ENCODE measurements at regions not wholly inside any gene's neighbourhood (a gene's known extent, or its start where the extent isn't known, plus 50 kb on each side); places are given as distances from the start of the nearest gene placed in this dataset.

DNA sequence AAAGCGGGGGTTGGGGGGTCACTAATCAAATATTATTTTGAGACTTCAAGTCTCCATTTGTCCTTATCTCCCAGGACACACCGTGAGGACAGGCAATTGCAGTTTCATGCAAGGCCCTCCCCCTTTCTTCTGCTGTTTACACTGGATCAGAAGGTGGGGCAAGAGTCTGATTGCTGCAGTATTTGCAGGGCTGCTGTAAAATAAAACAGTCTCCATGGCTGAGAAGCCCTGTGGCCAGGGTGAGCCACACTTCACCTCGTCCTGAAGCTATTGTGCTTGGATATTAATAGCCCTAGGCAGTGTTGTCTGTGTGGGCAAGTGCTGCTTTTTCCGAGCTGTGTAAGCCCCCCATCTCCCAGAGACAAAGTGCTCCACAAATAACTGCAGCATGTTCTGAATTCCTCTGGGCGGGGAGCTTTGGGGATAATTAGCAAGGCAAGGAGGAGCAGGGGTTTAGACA is 187.4 kb upstream of the NTF3 start:
- H3K9me3 Mint-ChIP-seq, result no peaks in the 10 kb centered on the region
- H3K36me3 Mint-ChIP-seq (ENCODE audit: low read depth), result no peaks in the 10 kb centered on the region
- no peak overlapping the region for H3K27ac Mint-ChIP-seq
- no peak overlapping the region for H3K4me3 Mint-ChIP-seq
- H3K27me3 Mint-ChIP-seq, result peaks cover 3% of the 10 kb centered on the region
- no peak for ATAC-seq (replicated peaks)
- H3K4me1 Mint-ChIP-seq, result no peaks in the 10 kb centered on the region

DNA sequence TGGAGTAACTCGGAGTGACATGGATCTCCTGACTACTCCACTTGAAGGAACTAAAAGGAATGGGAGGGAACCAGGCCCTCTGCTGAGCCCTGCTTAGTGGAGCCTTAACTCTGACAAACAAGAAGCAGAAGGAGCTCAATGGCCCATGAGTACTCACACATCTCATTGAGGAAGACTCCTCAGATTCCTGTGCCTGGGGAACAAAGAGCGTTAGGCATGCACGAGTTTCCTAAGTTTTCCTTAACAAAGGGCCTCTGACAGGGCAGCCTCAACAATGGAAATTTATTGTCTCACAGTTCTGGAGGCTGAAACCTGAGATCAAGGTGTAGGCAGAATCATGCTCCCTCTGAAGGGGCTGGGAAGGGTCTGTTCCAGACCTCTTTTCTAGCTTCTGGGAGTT is 185.7 kb upstream of the NTF3 start:
- no peak for ATAC-seq (replicated peaks)
- no peaks in the 10 kb centered on the region for H3K4me1 Mint-ChIP-seq
- no peak overlapping the region for H3K27ac Mint-ChIP-seq
- H3K4me3 Mint-ChIP-seq, result no peak overlapping the region
- peaks cover 1% of the 10 kb centered on the region for H3K27me3 Mint-ChIP-seq
- H3K36me3 Mint-ChIP-seq (ENCODE audit: low read depth), result no peaks in the 10 kb centered on the region
- no peaks in the 10 kb centered on the region for H3K9me3 Mint-ChIP-seq

- Mint-ChIP-seq H3K27ac (no peak overlapping the region), H3K4me1 (no peaks in the 10 kb centered on the region), H3K4me3 (no peak overlapping the region), H3K36me3 (ENCODE audit: low read depth) (no peaks in the 10 kb centered on the region), H3K9me3 (no peaks in the 10 kb centered on the region), H3K27me3 (peaks cover 3% of the 10 kb centered on the region)
- ATAC-seq (replicated peaks), result no peak
These were observed 184.8 kb upstream of the NTF3 start for GRCh38 chr12:5247144-5247543.

DNA sequence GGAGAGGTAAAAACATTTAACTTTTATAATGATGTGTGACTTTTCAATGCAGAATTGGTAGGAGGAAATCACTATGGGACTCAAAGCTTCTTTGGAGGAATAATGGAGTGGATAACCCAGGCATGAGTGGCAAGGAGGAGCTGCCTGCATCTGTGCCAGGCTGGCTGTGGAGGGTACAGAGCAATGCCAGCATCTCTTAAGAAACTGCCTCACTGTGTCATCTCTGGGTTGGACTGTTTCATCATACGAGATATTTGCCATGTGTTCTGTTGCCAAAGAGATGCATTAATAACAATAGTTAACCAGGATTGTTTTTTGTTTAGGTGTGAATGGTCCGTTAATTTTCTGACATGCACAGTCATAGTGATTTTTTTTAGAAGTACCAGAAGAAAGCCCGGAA is 183.7 kb upstream of the NTF3 start:
- Mint-ChIP-seq H3K27ac (no peak overlapping the region), H3K4me1 (no peaks in the 10 kb centered on the region), H3K9me3 (no peaks in the 10 kb centered on the region), H3K4me3 (no peak overlapping the region), H3K27me3 (peaks cover 3% of the 10 kb centered on the region), H3K36me3 (ENCODE audit: low read depth) (no peaks in the 10 kb centered on the region)
- ATAC-seq (replicated peaks), result no peak

DNA sequence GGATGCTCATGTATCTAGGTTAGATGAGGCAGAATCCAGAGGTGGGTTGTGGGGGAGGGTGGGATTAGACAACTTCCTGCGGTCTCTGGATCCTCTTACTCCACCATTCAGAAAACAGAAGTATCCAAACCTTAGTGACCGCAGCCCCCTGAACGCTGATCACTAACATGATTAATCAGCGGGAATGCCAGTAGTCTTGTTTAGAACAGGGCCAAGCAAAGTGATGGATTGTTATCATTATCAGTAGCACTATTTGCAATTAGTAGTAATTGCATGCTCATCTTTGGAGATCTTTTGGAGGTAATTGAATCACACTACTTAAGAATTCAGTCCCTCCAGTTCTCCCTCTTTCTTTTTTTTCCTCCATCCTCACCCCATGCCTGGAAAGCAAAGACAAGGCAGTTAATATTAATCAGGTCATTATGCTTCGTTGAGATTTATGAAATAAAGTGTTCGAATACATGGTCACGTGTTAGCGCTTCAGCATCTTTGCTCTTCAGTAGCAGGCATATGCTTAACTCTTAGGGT is 182.8 kb upstream of the NTF3 start:
- ATAC-seq (replicated peaks), result no peak
- Mint-ChIP-seq H3K9me3 (no peaks in the 10 kb centered on the region), H3K27me3 (peaks cover 3% of the 10 kb centered on the region), H3K4me1 (no peaks in the 10 kb centered on the region), H3K4me3 (no peak overlapping the region), H3K36me3 (ENCODE audit: low read depth) (no peaks in the 10 kb centered on the region), H3K27ac (no peak overlapping the region)

GRCh38 chr12:5251092-5251491 is 180.8 kb upstream of the NTF3 start:
- H3K27me3 Mint-ChIP-seq, result peaks cover 10% of the 10 kb centered on the region
- H3K9me3 Mint-ChIP-seq, result no peaks in the 10 kb centered on the region
- no peaks in the 10 kb centered on the region for H3K4me1 Mint-ChIP-seq
- no peak overlapping the region for H3K27ac Mint-ChIP-seq
- no peaks in the 10 kb centered on the region for H3K36me3 Mint-ChIP-seq (ENCODE audit: low read depth)
- no peak for ATAC-seq (replicated peaks)
- no peak overlapping the region for H3K4me3 Mint-ChIP-seq

- H3K4me3 Mint-ChIP-seq, result no peak overlapping the region
- H3K27ac Mint-ChIP-seq, result no peak overlapping the region
- no peaks in the 10 kb centered on the region for H3K9me3 Mint-ChIP-seq
- H3K27me3 Mint-ChIP-seq, result peaks cover 11% of the 10 kb centered on the region
- no peaks in the 10 kb centered on the region for H3K36me3 Mint-ChIP-seq (ENCODE audit: low read depth)
- no peaks in the 10 kb centered on the region for H3K4me1 Mint-ChIP-seq
- ATAC-seq (replicated peaks), result no peak
These were observed 180.1 kb upstream of the NTF3 start for GRCh38 chr12:5251786-5252185.

GRCh38 chr12:5254703-5255102 is 177.2 kb upstream of the NTF3 start:
- no peak for ATAC-seq (replicated peaks)
- Mint-ChIP-seq H3K4me3 (no peak overlapping the region), H3K27me3 (peaks cover 14% of the 10 kb centered on the region), H3K36me3 (ENCODE audit: low read depth) (no peaks in the 10 kb centered on the region), H3K27ac (no peak overlapping the region), H3K4me1 (no peaks in the 10 kb centered on the region), H3K9me3 (no peaks in the 10 kb centered on the region)

- Mint-ChIP-seq H3K27ac (no peak overlapping the region), H3K36me3 (ENCODE audit: low read depth) (no peaks in the 10 kb centered on the region), H3K27me3 (peaks cover 11% of the 10 kb centered on the region), H3K4me1 (no peaks in the 10 kb centered on the region), H3K9me3 (no peaks in the 10 kb centered on the region), H3K4me3 (no peak overlapping the region)
- ATAC-seq (replicated peaks), result no peak
These were observed 174.0 kb upstream of the NTF3 start for GRCh38 chr12:5257763-5258495.

- Mint-ChIP-seq H3K36me3 (ENCODE audit: low read depth) (no peaks in the 10 kb centered on the region), H3K4me3 (no peak overlapping the region), H3K27me3 (peaks cover 11% of the 10 kb centered on the region), H3K27ac (no peak overlapping the region), H3K9me3 (no peaks in the 10 kb centered on the region), H3K4me1 (no peaks in the 10 kb centered on the region)
- no peak for ATAC-seq (replicated peaks)
These were observed 173.4 kb upstream of the NTF3 start for GRCh38 chr12:5258498-5258897.

DNA sequence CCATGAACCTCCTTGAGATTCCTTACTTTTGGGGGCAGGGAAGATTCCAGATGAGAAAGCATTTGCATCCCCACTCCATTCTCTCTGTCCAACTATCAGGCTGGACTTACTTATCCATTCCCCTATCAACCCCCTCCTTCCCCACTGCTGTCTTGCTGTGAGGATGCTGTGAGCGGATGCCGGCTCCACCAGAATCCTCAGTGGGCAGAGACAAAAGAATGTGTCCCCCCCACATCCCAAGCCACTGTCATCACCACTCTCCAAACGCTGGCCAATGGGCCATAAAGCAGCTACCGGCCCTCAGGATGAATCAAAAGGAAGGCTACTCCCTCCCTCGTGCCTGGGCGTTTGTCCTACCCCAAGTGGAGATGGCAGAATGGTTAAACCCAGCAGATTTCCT is 173.0 kb upstream of the NTF3 start:
- H3K4me3 Mint-ChIP-seq, result no peak overlapping the region
- ATAC-seq (replicated peaks), result no peak
- H3K36me3 Mint-ChIP-seq (ENCODE audit: low read depth), result no peaks in the 10 kb centered on the region
- no peaks in the 10 kb centered on the region for H3K9me3 Mint-ChIP-seq
- peaks cover 11% of the 10 kb centered on the region for H3K27me3 Mint-ChIP-seq
- no peak overlapping the region for H3K27ac Mint-ChIP-seq
- H3K4me1 Mint-ChIP-seq, result no peaks in the 10 kb centered on the region

DNA sequence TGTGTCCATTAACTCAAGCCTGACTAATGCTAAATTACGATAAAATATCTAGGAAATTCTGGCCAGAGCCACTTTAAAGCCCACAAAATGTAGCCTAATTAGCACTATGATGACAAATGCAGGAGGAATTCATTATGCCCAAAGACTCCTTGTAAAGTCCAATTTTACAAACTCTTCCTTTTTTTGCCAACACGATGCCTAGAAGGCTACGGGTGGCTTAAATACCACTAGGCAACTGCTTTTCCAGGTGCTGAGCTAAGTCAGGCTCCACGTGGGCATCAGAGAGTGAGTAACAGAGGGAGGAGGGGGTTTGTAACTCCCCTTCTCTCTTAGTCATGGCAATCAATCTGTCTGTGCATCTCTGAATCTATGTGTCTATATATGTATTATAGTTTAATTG is 172.4 kb upstream of the NTF3 start:
- no peaks in the 10 kb centered on the region for H3K4me1 Mint-ChIP-seq
- H3K9me3 Mint-ChIP-seq, result no peaks in the 10 kb centered on the region
- no peak for ATAC-seq (replicated peaks)
- H3K27ac Mint-ChIP-seq, result no peak overlapping the region
- no peak overlapping the region for H3K4me3 Mint-ChIP-seq
- H3K27me3 Mint-ChIP-seq, result peaks cover 11% of the 10 kb centered on the region
- no peaks in the 10 kb centered on the region for H3K36me3 Mint-ChIP-seq (ENCODE audit: low read depth)

GRCh38 chr12:5260086-5260485 is 171.8 kb upstream of the NTF3 start:
- Mint-ChIP-seq H3K27me3 (peaks cover 11% of the 10 kb centered on the region), H3K27ac (no peak overlapping the region), H3K36me3 (ENCODE audit: low read depth) (no peaks in the 10 kb centered on the region), H3K4me3 (no peak overlapping the region), H3K4me1 (no peaks in the 10 kb centered on the region), H3K9me3 (no peaks in the 10 kb centered on the region)
- ATAC-seq (replicated peaks), result no peak

DNA sequence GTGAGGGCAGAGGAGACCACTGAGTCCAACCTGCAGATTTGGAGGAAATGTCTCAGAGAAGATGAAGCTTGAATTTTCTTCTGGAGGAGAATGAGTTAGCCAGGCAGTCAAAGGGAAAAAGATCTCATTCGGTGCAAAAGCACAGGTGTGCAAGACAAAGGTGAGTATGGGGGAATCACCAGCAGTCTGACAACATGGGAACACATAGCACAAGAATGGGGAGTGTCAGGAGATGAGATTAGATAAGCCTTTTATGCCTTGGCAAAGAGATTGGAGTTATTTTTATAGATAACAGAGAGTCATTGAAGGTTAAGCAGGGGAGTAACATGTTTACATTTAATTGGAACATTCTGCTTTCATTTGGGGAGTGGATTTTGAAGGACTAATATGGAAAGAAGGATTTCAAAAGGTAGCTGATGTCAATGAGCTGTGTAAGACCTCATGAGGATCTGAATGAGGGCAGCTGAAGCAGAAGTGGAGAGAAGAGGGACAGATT is 171.3 kb upstream of the NTF3 start:
- Mint-ChIP-seq H3K4me1 (no peaks in the 10 kb centered on the region), H3K27me3 (peaks cover 8% of the 10 kb centered on the region), H3K4me3 (no peak overlapping the region), H3K36me3 (ENCODE audit: low read depth) (no peaks in the 10 kb centered on the region), H3K27ac (no peak overlapping the region), H3K9me3 (no peaks in the 10 kb centered on the region)
- no peak for ATAC-seq (replicated peaks)

DNA sequence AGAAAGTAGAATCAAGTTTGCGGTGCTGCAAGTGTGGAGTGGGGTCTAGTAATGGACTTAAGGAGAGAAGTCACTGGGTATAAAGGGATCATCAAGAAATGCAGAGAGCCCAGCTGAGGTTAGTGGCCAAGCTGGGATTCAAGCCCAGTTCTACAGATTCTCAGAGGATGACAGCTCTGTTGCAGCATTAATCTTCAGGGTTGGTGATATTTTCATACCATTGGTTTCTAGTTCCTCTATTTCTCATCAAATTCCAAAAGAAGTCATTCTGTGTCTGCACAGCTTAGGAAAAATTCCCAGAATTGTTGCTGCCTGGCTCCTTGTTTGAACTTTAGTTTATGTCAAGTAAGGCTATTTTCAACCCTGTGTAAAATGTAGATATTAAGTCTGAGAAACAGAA is 169.5 kb upstream of the NTF3 start:
- no peaks in the 10 kb centered on the region for H3K4me1 Mint-ChIP-seq
- H3K9me3 Mint-ChIP-seq, result no peaks in the 10 kb centered on the region
- no peak overlapping the region for H3K27ac Mint-ChIP-seq
- H3K4me3 Mint-ChIP-seq, result no peak overlapping the region
- H3K36me3 Mint-ChIP-seq (ENCODE audit: low read depth), result no peaks in the 10 kb centered on the region
- ATAC-seq (replicated peaks), result no peak
- H3K27me3 Mint-ChIP-seq, result peaks cover 6% of the 10 kb centered on the region

Measured in activated T-helper 17 cell treated with anti-CD3 and anti-CD28 coated beads, Interleukin-2, amount 50 U/mL, for 72 hours (primary cell).